ENCODE measurements at regions not wholly inside any gene's neighbourhood (a gene's known extent, or its start where the extent isn't known, plus 50 kb on each side); places are given as distances from the start of the nearest gene placed in this dataset.
"Not testable (repeated sequence)": the region's sequence is repeated elsewhere in the genome, so short reads cannot be mapped to it uniquely, and the experiment has no call there.

GRCh38 chr1:74949348-74949747 lies 184.8 kb upstream of the LHX8 start:
- DNase-seq: not testable (repeated sequence)

- not testable (repeated sequence) for DNase-seq
Observed at GRCh38 chr1:74951981-74952380, 182.2 kb upstream of the LHX8 start.

- no peak for DNase-seq
Observed at GRCh38 chr1:74952786-74953185, 181.4 kb upstream of the LHX8 start.

- DNase-seq: no peak
Observed at GRCh38 chr1:74953622-74954021, 180.6 kb upstream of the LHX8 start.

- DNase-seq: peak in 2 of 3 experiments; percentile 24 to 36
Observed at GRCh38 chr1:74963120-74963519, 171.1 kb upstream of the LHX8 start.

- DNase-seq: peak; percentile 87 to 98 (median 93)
Observed at GRCh38 chr1:74964508-74965102, 169.6 kb upstream of the LHX8 start.

- no peak for DNase-seq
Observed at GRCh38 chr1:74969566-74970135, 164.5 kb upstream of the LHX8 start.

- DNase-seq: peak in 2 of 3 experiments; percentile 6 to 40
Observed at GRCh38 chr1:74971982-74972381, 162.2 kb upstream of the LHX8 start.

GRCh38 chr1:74976491-74976890 lies 157.7 kb upstream of the LHX8 start:
- DNase-seq: no peak

- DNase-seq: not testable (repeated sequence)
Observed at GRCh38 chr1:74992448-74992847, 141.7 kb upstream of the LHX8 start.

- DNase-seq: peak; percentile 32 to 97 (median 70)
Observed at GRCh38 chr1:74995821-74996220, 138.4 kb upstream of the LHX8 start.

- DNase-seq: no peak
Observed at GRCh38 chr1:75010547-75010946, 123.6 kb upstream of the LHX8 start.

- no peak for DNase-seq
Observed at GRCh38 chr1:75014250-75014649, 119.9 kb upstream of the LHX8 start.

GRCh38 chr1:75023005-75023404 lies 111.2 kb upstream of the LHX8 start:
- no peak for DNase-seq

- no peak for DNase-seq
Observed at GRCh38 chr1:75034376-75034775, 99.8 kb upstream of the LHX8 start.

GRCh38 chr1:75035536-75035935 lies 98.7 kb upstream of the LHX8 start:
- DNase-seq: no peak

GRCh38 chr1:75053207-75053606 lies 81.0 kb upstream of the LHX8 start:
- DNase-seq: peak in 1 of 3 experiments; percentile 26

GRCh38 chr1:75058424-75058823 lies 75.8 kb upstream of the LHX8 start:
- no peak for DNase-seq

- DNase-seq: no peak
Observed at GRCh38 chr1:75062111-75062510, 72.1 kb upstream of the LHX8 start.

- no peak for DNase-seq
Observed at GRCh38 chr1:75067975-75068374, 66.2 kb upstream of the LHX8 start.

GRCh38 chr1:75074831-75075395 lies 59.3 kb upstream of the LHX8 start:
- DNase-seq: peak in 2 of 3 experiments; percentile 21 to 60

GRCh38 chr1:75079538-75080290 lies 54.5 kb upstream of the LHX8 start:
- DNase-seq: peak; percentile 65 to 92 (median 67)

- peak in 1 of 3 experiments; percentile 35 for DNase-seq
Observed at GRCh38 chr1:75083223-75083622, 51.0 kb upstream of the LHX8 start.

All from NCI-H1417 (cell line).